Muscle of leg (tissue), 3 donors: ENCODE measurements at regions not wholly inside any gene's neighbourhood (a gene's known extent, or its start where the extent isn't known, plus 50 kb on each side); places are given as distances from the start of the nearest gene placed in this dataset.

ENCODE experiments used
- DNase-seq: peaks from one replicate; pipeline ENCODE4 v3.0.0; 2013
- H3K27ac ChIP-seq: one replicate; pipeline ENCODE4 v1.5.1; 2013; ENCODE audit warnings: mild to moderate bottlenecking, low read length, control low read depth
- H3K27me3 ChIP-seq: one replicate; pipeline ENCODE4 v1.6.1; 2013; ENCODE audit warnings: low read length; ENCODE audit not compliant: control insufficient read depth, insufficient read depth
- H3K36me3 ChIP-seq: one replicate; pipeline ENCODE4 v1.6.1; 2013; ENCODE audit warnings: low read length; ENCODE audit not compliant: control insufficient read depth, insufficient read depth
- H3K4me1 ChIP-seq: one replicate; pipeline ENCODE4 v1.6.1; 2013; ENCODE audit warnings: low read length; ENCODE audit not compliant: control insufficient read depth, insufficient read depth
- H3K4me3 ChIP-seq: one replicate; pipeline ENCODE4 v1.5.1; 2013; ENCODE audit warnings: low read length, control low read depth
- H3K9me3 ChIP-seq: replicated peaks from 2 replicates; pipeline ENCODE4 v1.6.1; 2013; ENCODE audit warnings: low read depth, low read length; ENCODE audit not compliant: control insufficient read depth
- WGBS: methylation state at CpG from one replicate; pipeline ENCODE4 v1.1.5; 2013; ENCODE audit warnings: missing lambda C conversion rate; ENCODE audit not compliant: insufficient coverage; 5-methylcytosine and 5-hydroxymethylcytosine counted together

GRCh38 chr10:43001427-43001795 is 75.5 kb upstream of the RET start:
- WGBS = 88% methylated on average over 3 of the region's 3 CpGs
- Histone ChIP-seq H3K4me3 (no peak overlapping the region), H3K27me3 (peaks cover 2% of the 10 kb centered on the region), H3K9me3 (no peaks in the 10 kb centered on the region), H3K36me3 (no peaks in the 10 kb centered on the region), H3K27ac (no peak overlapping the region), H3K4me1 (peaks cover 25% of the 10 kb centered on the region)
- no peak for DNase-seq

- no peak overlapping the region for H3K4me3 ChIP-seq
- H3K27me3 ChIP-seq = no peaks in the 10 kb centered on the region
- peaks cover 25% of the 10 kb centered on the region for H3K4me1 ChIP-seq
- 51% methylated on average over 4 of the region's 6 CpGs for WGBS
- DNase-seq = no peak
- H3K27ac ChIP-seq = no peak overlapping the region
- no peaks in the 10 kb centered on the region for H3K36me3 ChIP-seq
- H3K9me3 ChIP-seq = no peaks in the 10 kb centered on the region
Observed at GRCh38 chr10:43002596-43002995, 74.3 kb upstream of the RET start.

GRCh38 chr10:43006490-43006889 is 70.4 kb upstream of the RET start:
- H3K9me3 ChIP-seq = no peaks in the 10 kb centered on the region
- H3K4me3 ChIP-seq = no peak overlapping the region
- no peak for DNase-seq
- WGBS = no CpG with 5 or more reads among the region's 1 CpG
- no peaks in the 10 kb centered on the region for H3K27me3 ChIP-seq
- H3K36me3 ChIP-seq = no peaks in the 10 kb centered on the region
- no peak overlapping the region for H3K27ac ChIP-seq
- H3K4me1 ChIP-seq = no peaks in the 10 kb centered on the region

GRCh38 chr10:43012578-43012977 is 64.3 kb upstream of the RET start:
- Histone ChIP-seq H3K27ac (no peak overlapping the region), H3K4me1 (no peaks in the 10 kb centered on the region), H3K36me3 (no peaks in the 10 kb centered on the region), H3K4me3 (no peak overlapping the region), H3K9me3 (peaks cover 2% of the 10 kb centered on the region), H3K27me3 (no peaks in the 10 kb centered on the region)
- DNase-seq = no peak
- WGBS = no CpG with 5 or more reads among the region's 2 CpGs

GRCh38 chr10:43013065-43013464 is 63.8 kb upstream of the RET start:
- WGBS = no CpG with 5 or more reads among the region's 1 CpG

GRCh38 chr10:43024524-43024923 is 52.3 kb upstream of the RET start:
- peaks cover 34% of the 10 kb centered on the region for H3K27me3 ChIP-seq
- H3K9me3 ChIP-seq = no peaks in the 10 kb centered on the region
- H3K27ac ChIP-seq = no peak overlapping the region
- no peaks in the 10 kb centered on the region for H3K36me3 ChIP-seq
- no peak overlapping the region for H3K4me3 ChIP-seq
- H3K4me1 ChIP-seq = peaks cover 5% of the 10 kb centered on the region
- WGBS = 54% methylated on average over 2 of the region's 3 CpGs
- DNase-seq = no peak

More at GRCh38 chr10:43013065-43013464, 63.8 kb upstream of the RET start:
- no peaks in the 10 kb centered on the region for H3K4me1 ChIP-seq
- H3K27ac ChIP-seq = no peak overlapping the region
- H3K4me3 ChIP-seq = no peak overlapping the region
- no peaks in the 10 kb centered on the region for H3K27me3 ChIP-seq
- DNase-seq = no peak
- H3K36me3 ChIP-seq = no peaks in the 10 kb centered on the region
- H3K9me3 ChIP-seq = peaks cover 2% of the 10 kb centered on the region

GRCh38 chr10:43024942-43025700 is 51.7 kb upstream of the RET start:
- Histone ChIP-seq H3K4me3 (no peak overlapping the region), H3K27me3 (peaks cover 34% of the 10 kb centered on the region), H3K9me3 (no peaks in the 10 kb centered on the region), H3K27ac (no peak overlapping the region), H3K4me1 (peaks cover 5% of the 10 kb centered on the region), H3K36me3 (no peaks in the 10 kb centered on the region)
- WGBS = 62% methylated on average over 7 of the region's 11 CpGs
- no peak for DNase-seq

- WGBS = 17% methylated on average over 36 of the region's 41 CpGs
- Histone ChIP-seq H3K36me3 (no peaks in the 10 kb centered on the region), H3K4me1 (peaks cover 5% of the 10 kb centered on the region), H3K9me3 (no peaks in the 10 kb centered on the region), H3K27me3 (peaks cover 34% of the 10 kb centered on the region), H3K4me3 (no peak overlapping the region), H3K27ac (no peak overlapping the region)
- DNase-seq = no peak
Observed at GRCh38 chr10:43026039-43026973, 50.6 kb upstream of the RET start.
